ENCODE measurements at regions not wholly inside any gene's neighbourhood (a gene's known extent, or its start where the extent isn't known, plus 50 kb on each side); places are given as distances from the start of the nearest gene placed in this dataset.

- 2% methylated on average over 2 of the region's 2 CpGs for WGBS (ENCODE audit: low lambda C conversion rate)
- no peak for FAIRE-seq
- no peak overlapping the region for H3K4me2 ChIP-seq (ENCODE audit: low read depth, low read length)
- no peak for DNase-seq (ENCODE audit: low spot score)
- ChIA-PET POLR2A (no interaction called here), CTCF (ENCODE audit: low intra/inter-chr PET ratio, low total read pairs) (no interaction called here)
- no peaks in the 10 kb centered on the region for H3K36me3 ChIP-seq (replicated peaks in 1 of 2; ENCODE audit: control insufficient read depth in 1 of 2, insufficient read depth in 2 of 2, low read length in 2 of 2)
- no peak for ATAC-seq
- intact Hi-C loops (cut with micrococcal nuclease; ENCODE audit: unreplicated experiment) (no loop called here), in situ Hi-C loops (cut with HindIII; ENCODE audit: extremely low pct_ligation_motif_present, low pct_unique_long_range_greater_than_20kb) (no loop called here)
- H3K4me1 ChIP-seq (ENCODE audit: insufficient read depth, low read length) = no peaks in the 10 kb centered on the region
- no peak overlapping the region for H3K9ac ChIP-seq (ENCODE audit: insufficient read depth, low read depth, low read length)
- H4K20me1 ChIP-seq (ENCODE audit: insufficient read depth, low read length) = no peaks in the 10 kb centered on the region
- H3K9me3 ChIP-seq (ENCODE audit: low read length) = no peaks in the 10 kb centered on the region
- BruUV-seq (replicated peaks) = no TSS peak
- no peak for TF ChIP-seq TEAD3 (CRISPR knock-in tag; optimal IDR thresholded peaks at IDR 0.05; ENCODE audit: borderline replicate concordance)
- TF ChIP-seq ZNF616 (CRISPR knock-in tag; IDR thresholded peaks at IDR 0.05; ENCODE audit: low read depth) = no peak
- no peak for TF ChIP-seq ETV5 (CRISPR knock-in tag; IDR thresholded peaks at IDR 0.05; ENCODE audit: borderline replicate concordance)
- TF ChIP-seq TBX2 (CRISPR knock-in tag; IDR thresholded peaks at IDR 0.05; ENCODE audit: borderline replicate concordance) = no peak
- TF ChIP-seq NCOR1 (IDR thresholded peaks at IDR 0.05; ENCODE audit: borderline replicate concordance, low read length) = no peak
- no peak for TF ChIP-seq NFE2L2 (IDR thresholded peaks at IDR 0.05; ENCODE audit: low read length)
- no peak for TF ChIP-seq MBNL3 (CRISPR knock-in tag; conservative IDR thresholded peaks at IDR 0.05)
- H3K27ac ChIP-seq (ENCODE audit: extremely low read length, insufficient read depth, low read length) = no peak overlapping the region
- no peaks in the 10 kb centered on the region for H3K27me3 ChIP-seq (ENCODE audit: control insufficient read depth in 1 of 2, insufficient read depth in 2 of 2, low read length in 2 of 2)
- H3K79me2 ChIP-seq (ENCODE audit: insufficient read depth, low read length) = no peaks in the 10 kb centered on the region
- H3K4me3 ChIP-seq (replicated peaks in 1 of 3; ENCODE audit: insufficient read depth in 1 of 3, low read depth in 2 of 3, low read length in 3 of 3) = no peak overlapping the region
- H2AFZ ChIP-seq (ENCODE audit: low read length) = no peak overlapping the region
Measured at GRCh38 chr6:119844387-119844786, 494.8 kb upstream of the MAN1A1 start.

- in situ Hi-C loops (cut with HindIII; ENCODE audit: extremely low pct_ligation_motif_present, low pct_unique_long_range_greater_than_20kb) = no loop called here
- Histone ChIP-seq H3K4me3 (replicated peaks in 1 of 3; ENCODE audit: insufficient read depth in 1 of 3, low read depth in 2 of 3, low read length in 3 of 3) (no peak overlapping the region), H3K27me3 (ENCODE audit: control insufficient read depth in 1 of 2, insufficient read depth in 2 of 2, low read length in 2 of 2) (no peaks in the 10 kb centered on the region), H3K4me1 (ENCODE audit: insufficient read depth, low read length) (no peaks in the 10 kb centered on the region), H3K27ac (ENCODE audit: extremely low read length, insufficient read depth, low read length) (no peak overlapping the region), H4K20me1 (ENCODE audit: insufficient read depth, low read length) (no peaks in the 10 kb centered on the region), H2AFZ (ENCODE audit: low read length) (no peak overlapping the region), H3K4me2 (ENCODE audit: low read depth, low read length) (no peak overlapping the region), H3K9me3 (ENCODE audit: low read length) (no peaks in the 10 kb centered on the region), H3K36me3 (replicated peaks in 1 of 2; ENCODE audit: control insufficient read depth in 1 of 2, insufficient read depth in 2 of 2, low read length in 2 of 2) (no peaks in the 10 kb centered on the region), H3K9ac (ENCODE audit: insufficient read depth, low read depth, low read length) (no peak overlapping the region), H3K79me2 (ENCODE audit: insufficient read depth, low read length) (no peaks in the 10 kb centered on the region)
- ATAC-seq (no peak), DNase-seq (ENCODE audit: low spot score) (no peak), FAIRE-seq (no peak)
- WGBS (ENCODE audit: low lambda C conversion rate) = 0% methylated on average over 2 of the region's 3 CpGs
- ChIA-PET POLR2A (no interaction called here), CTCF (ENCODE audit: low intra/inter-chr PET ratio, low total read pairs) (no interaction called here)
- intact Hi-C loops (cut with micrococcal nuclease; ENCODE audit: unreplicated experiment) = no loop called here
- BruUV-seq (replicated peaks) = no TSS peak
- TF ChIP-seq SATB2 (CRISPR knock-in tag; IDR thresholded peaks at IDR 0.05) (no peak), ZSCAN21 (CRISPR knock-in tag; IDR thresholded peaks at IDR 0.05; ENCODE audit: borderline replicate concordance) (no peak), SRSF4 (IDR thresholded peaks at IDR 0.05; ENCODE audit: low read depth, low read length, poor library complexity, severe bottlenecking) (no peak), STAT6 (CRISPR knock-in tag; IDR thresholded peaks at IDR 0.05; ENCODE audit: borderline replicate concordance) (no peak), ZNF850 (CRISPR knock-in tag; conservative IDR thresholded peaks at IDR 0.05) (no peak), MLLT10 (CRISPR knock-in tag; IDR thresholded peaks at IDR 0.05) (no peak), RBM22 (optimal IDR thresholded peaks at IDR 0.05; ENCODE audit: low read length) (no peak), ZNF263 (CRISPR knock-in tag; IDR thresholded peaks at IDR 0.05) (no peak), ZNF232 (CRISPR knock-in tag; IDR thresholded peaks at IDR 0.05; ENCODE audit: borderline replicate concordance) (no peak), PAWR (CRISPR knock-in tag; IDR thresholded peaks at IDR 0.05; ENCODE audit: borderline replicate concordance) (no peak)
- TF ChIP-seq, protein P1, sequence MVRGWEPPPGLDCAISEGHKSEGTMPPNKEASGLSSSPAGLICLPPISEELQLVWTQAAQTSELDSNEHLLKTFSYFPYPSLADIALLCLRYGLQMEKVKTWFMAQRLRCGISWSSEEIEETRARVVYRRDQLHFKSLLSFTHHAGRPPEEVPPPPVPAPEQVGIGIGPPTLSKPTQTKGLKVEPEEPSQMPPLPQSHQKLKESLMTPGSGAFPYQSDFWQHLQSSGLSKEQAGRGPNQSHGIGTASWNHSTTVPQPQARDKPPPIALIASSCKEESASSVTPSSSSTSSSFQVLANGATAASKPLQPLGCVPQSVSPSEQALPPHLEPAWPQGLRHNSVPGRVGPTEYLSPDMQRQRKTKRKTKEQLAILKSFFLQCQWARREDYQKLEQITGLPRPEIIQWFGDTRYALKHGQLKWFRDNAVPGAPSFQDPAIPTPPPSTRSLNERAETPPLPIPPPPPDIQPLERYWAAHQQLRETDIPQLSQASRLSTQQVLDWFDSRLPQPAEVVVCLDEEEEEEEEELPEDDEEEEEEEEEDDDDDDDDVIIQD (CRISPR knock-in tag; IDR thresholded peaks at IDR 0.05; ENCODE audit: low read depth) = no peak
Measured at GRCh38 chr6:119842191-119842590, 492.6 kb upstream of the MAN1A1 start.
